HepG2 (cell line): ENCODE measurements at regions not wholly inside any gene's neighbourhood (a gene's known extent, or its start where the extent isn't known, plus 50 kb on each side); places are given as distances from the start of the nearest gene placed in this dataset.

ENCODE experiments used
- ATAC-seq: fragments of 200-7000 bp; cut with Tn5 transposase; 3 replicates; pipeline ENCODE4 v1.9.1; 2020; ENCODE audit warnings: mild to moderate bottlenecking, moderate library complexity
- BruUV-seq: library from RNA; stranded (reverse); fragments of 400-500 nt; replicated peaks from 2 replicates; lab custom pipeline; 2021; lab: Mats Ljungman, UMichigan
- CTCF ChIA-PET: fragments of 300-600 bp; formaldehyde crosslinking; extraction: SDS; loops from one replicate; lab custom pipeline; 2021; ENCODE audit warnings: low total read pairs, inconsistent platforms, low intra/inter-chr PET ratio; lab: Yijun Ruan, JAX
- POLR2A ChIA-PET: fragments of 350-600 bp; sonication (Branson Sonifier 250); formaldehyde crosslinking; loops from one replicate; lab custom pipeline; 2020; ENCODE audit warnings: antibody characterized with exemption, inconsistent platforms; lab: Yijun Ruan, JAX
- DNase-seq: peaks from one replicate; pipeline ENCODE4 v3.0.0-alpha.2; 2015; ENCODE audit warnings: low spot score
- FAIRE-seq: peaks from 3 replicates; lab custom pipeline; 2011; peaks lifted over from hg19 to GRCh38; lab: Jason Lieb, UNC
- H2AFZ ChIP-seq: one replicate; pipeline ENCODE4 v1.6.1; 2011; ENCODE audit warnings: low read length, inconsistent platforms
- H3K27ac ChIP-seq: fragments of 300-600 bp; 3 replicates; pipeline ENCODE4 v1.8.0; 2011; ENCODE audit warnings: mixed run types, mild to moderate bottlenecking, mixed read lengths, low read length, inconsistent platforms; ENCODE audit not compliant: insufficient read depth; ENCODE audit errors: extremely low read length
- H3K27me3 ChIP-seq, 2 experiments: fragments of 200-600 bp in 1 of 2; 2 replicates in 1 of 2; 3 replicates in 1 of 2; pipeline versions ENCODE4 v1.6.0 to v1.8.0; 2011; ENCODE audit warnings: low read length in 2 of 2, mild to moderate bottlenecking in 2 of 2, moderate library complexity in 2 of 2, inconsistent platforms in 1 of 2; ENCODE audit not compliant: insufficient read depth in 2 of 2, control insufficient read depth in 1 of 2
- H3K36me3 ChIP-seq, 2 experiments: fragments of 200-600 bp in 1 of 2; replicated peaks in 1 of 2; 2 replicates in 1 of 2; 3 replicates in 1 of 2; pipeline versions ENCODE4 v1.5.1 to v1.8.0; 2011; ENCODE audit warnings: low read length in 2 of 2, inconsistent platforms in 1 of 2; ENCODE audit not compliant: insufficient read depth in 2 of 2, control insufficient read depth in 1 of 2
- H3K4me1 ChIP-seq: 2 replicates; pipeline ENCODE4 v1.5.1; 2012; ENCODE audit warnings: low read length, inconsistent platforms; ENCODE audit not compliant: insufficient read depth
- H3K4me2 ChIP-seq: 2 replicates; pipeline ENCODE4 v1.6.0; 2011; ENCODE audit warnings: low read depth, low read length, inconsistent platforms
- H3K4me3 ChIP-seq, 3 experiments: fragments of 200-600 bp in 1 of 3; sonication (generic), shearing (Covaris generic) in 1 of 3; replicated peaks in 1 of 3; 2 replicates each; pipeline ENCODE4 v1.5.1; 2011 to 2016; ENCODE audit warnings: low read length in 3 of 3, inconsistent platforms in 2 of 3, low read depth in 2 of 3, mild to moderate bottlenecking in 2 of 3, control low read depth in 1 of 3, mixed read lengths in 1 of 3; ENCODE audit not compliant: insufficient read depth in 1 of 3
- H3K79me2 ChIP-seq: one replicate; pipeline ENCODE4 v1.6.1; 2011; ENCODE audit warnings: low read length, inconsistent platforms; ENCODE audit not compliant: insufficient read depth
- H3K9ac ChIP-seq: 2 replicates; pipeline ENCODE4 v1.6.0; 2011; ENCODE audit warnings: mild to moderate bottlenecking, low read depth, low read length, inconsistent platforms; ENCODE audit not compliant: insufficient read depth
- H3K9me3 ChIP-seq: 2 replicates; pipeline ENCODE4 v1.5.1; 2012; ENCODE audit warnings: mild to moderate bottlenecking, low read length
- H4K20me1 ChIP-seq: 2 replicates; pipeline ENCODE4 v1.6.0; 2011; ENCODE audit warnings: inconsistent platforms, mild to moderate bottlenecking, low read length, moderate library complexity; ENCODE audit not compliant: insufficient read depth
- CENPT ChIP-seq: sonication (generic); formaldehyde crosslinking; IDR thresholded peaks from 2 replicates; pipeline ENCODE4 v1.8.0; 2022; ENCODE audit warnings: low read depth, mild to moderate bottlenecking, moderate library complexity, missing genetic modification reagents
- FIP1L1 ChIP-seq: fragments of 200-400 bp; formaldehyde crosslinking; IDR thresholded peaks from 2 replicates; pipeline ENCODE4 v1.6.1; 2018; ENCODE audit warnings: low read depth, mild to moderate bottlenecking, low read length, moderate library complexity, borderline replicate concordance; ENCODE audit not compliant: insufficient read depth
- LCORL ChIP-seq, 2 experiments: fragments of 450-650 bp in 1 of 2; sonication (generic) in 1 of 2; formaldehyde crosslinking in 1 of 2; IDR thresholded peaks; 2 replicates each; pipeline versions ENCODE4 v1.5.0 to v1.6.1; 2017 to 2020; ENCODE audit warnings: antibody characterized with exemption in 1 of 2, missing genetic modification reagents in 1 of 2
- POLR2A ChIP-seq, 2 experiments: IDR thresholded peaks; 2 replicates each; pipeline ENCODE4 v1.6.1; 2011; ENCODE audit warnings: low read depth in 2 of 2, low read length in 2 of 2, mild to moderate bottlenecking in 1 of 2, moderate library complexity in 1 of 2; ENCODE audit not compliant: insufficient read depth in 1 of 2
- RARG ChIP-seq: sonication (generic); formaldehyde crosslinking; IDR thresholded peaks from 2 replicates; pipeline ENCODE4 v1.4.0; 2020; ENCODE audit warnings: low read depth, mild to moderate bottlenecking, missing genetic modification reagents
- ZNF232 ChIP-seq: sonication (generic); formaldehyde crosslinking; IDR thresholded peaks from 2 replicates; pipeline ENCODE4 v1.4.0; 2020; ENCODE audit warnings: missing genetic modification reagents, borderline replicate concordance
- ZNF549 ChIP-seq: sonication (generic); formaldehyde crosslinking; IDR thresholded peaks from 2 replicates; pipeline ENCODE4 v1.5.0; 2020; ENCODE audit warnings: missing genetic modification reagents
- WGBS: methylation state at CpG from one replicate; pipeline ENCODE4 v1.1.6; 2017; ENCODE audit warnings: low lambda C conversion rate; 5-methylcytosine and 5-hydroxymethylcytosine counted together
- in situ Hi-C: cut with HindIII; loops from 2 replicates; pipeline ENCODE4 v1.10.0; 2017; ENCODE audit warnings: low pct_unique_long_range_greater_than_20kb; ENCODE audit not compliant: extremely low pct_ligation_motif_present
- intact Hi-C: fragments of 100-400 bp; cut with micrococcal nuclease; formaldehyde crosslinking; loops from one replicate; pipeline ENCODE4 v1.10.0; 2022; ENCODE audit not compliant: unreplicated experiment
- TF ChIP-seq, protein P1 (sequence below): sonication (generic); formaldehyde crosslinking; IDR thresholded peaks from 2 replicates; pipeline ENCODE4 v1.4.0; 2020; ENCODE audit warnings: missing genetic modification reagents, borderline replicate concordance
- TF ChIP-seq, protein P2 (sequence below): sonication (generic); formaldehyde crosslinking; IDR thresholded peaks from 2 replicates; pipeline ENCODE4 v1.4.0; 2020; ENCODE audit warnings: low read depth, mild to moderate bottlenecking, missing genetic modification reagents

DNA sequence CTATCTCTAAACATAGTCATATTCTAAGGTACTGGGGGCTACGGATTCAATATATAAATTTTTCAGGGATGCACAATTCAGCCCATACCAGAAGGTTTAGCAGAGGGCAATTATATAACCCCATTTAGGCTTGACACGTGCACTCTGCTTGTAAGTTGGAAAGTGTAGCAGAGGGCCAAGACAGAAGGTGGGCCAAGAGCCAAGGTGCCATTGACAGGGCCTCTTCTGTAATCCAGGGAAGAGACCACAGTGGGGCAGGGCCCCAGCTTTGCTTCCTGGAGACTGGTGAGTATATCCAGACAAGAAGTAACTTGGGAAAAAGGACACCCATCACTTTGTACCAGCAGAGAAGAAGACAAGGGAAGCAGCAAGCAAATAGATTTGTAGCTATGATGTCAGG lies 672.4 kb upstream of the MARCKS start:
- H3K27me3 ChIP-seq: no peaks in the 10 kb centered on the region
- H3K9ac ChIP-seq: no peak overlapping the region
- CTCF ChIA-PET: no interaction called here
- FAIRE-seq: no peak
- POLR2A ChIA-PET: no interaction called here
- ATAC-seq: no peak
- intact Hi-C loops: no loop called here
- no peak for DNase-seq
- no peaks in the 10 kb centered on the region for H4K20me1 ChIP-seq
- H3K4me2 ChIP-seq: no peak overlapping the region
- H3K9me3 ChIP-seq: no peaks in the 10 kb centered on the region
- H3K79me2 ChIP-seq: no peaks in the 10 kb centered on the region
- in situ Hi-C loops: no loop called here
- no peaks in the 10 kb centered on the region for H3K36me3 ChIP-seq
- H3K4me3 ChIP-seq: no peak overlapping the region
- TF ChIP-seq LCORL (IDR thresholded peaks at IDR 0.05) (no peak), LCORL (CRISPR knock-in tag; IDR thresholded peaks at IDR 0.05) (no peak), ZNF232 (CRISPR knock-in tag) (no peak), RARG (CRISPR knock-in tag) (no peak), POLR2A (IDR thresholded peaks at IDR 0.05; ENCODE audit: insufficient read depth in 1 of 2, low read depth in 2 of 2, low read length in 2 of 2) (no peak), CENPT (CRISPR knock-in tag) (no peak), ZNF549 (CRISPR knock-in tag) (no peak), FIP1L1 (no peak)
- TF ChIP-seq, protein P1, sequence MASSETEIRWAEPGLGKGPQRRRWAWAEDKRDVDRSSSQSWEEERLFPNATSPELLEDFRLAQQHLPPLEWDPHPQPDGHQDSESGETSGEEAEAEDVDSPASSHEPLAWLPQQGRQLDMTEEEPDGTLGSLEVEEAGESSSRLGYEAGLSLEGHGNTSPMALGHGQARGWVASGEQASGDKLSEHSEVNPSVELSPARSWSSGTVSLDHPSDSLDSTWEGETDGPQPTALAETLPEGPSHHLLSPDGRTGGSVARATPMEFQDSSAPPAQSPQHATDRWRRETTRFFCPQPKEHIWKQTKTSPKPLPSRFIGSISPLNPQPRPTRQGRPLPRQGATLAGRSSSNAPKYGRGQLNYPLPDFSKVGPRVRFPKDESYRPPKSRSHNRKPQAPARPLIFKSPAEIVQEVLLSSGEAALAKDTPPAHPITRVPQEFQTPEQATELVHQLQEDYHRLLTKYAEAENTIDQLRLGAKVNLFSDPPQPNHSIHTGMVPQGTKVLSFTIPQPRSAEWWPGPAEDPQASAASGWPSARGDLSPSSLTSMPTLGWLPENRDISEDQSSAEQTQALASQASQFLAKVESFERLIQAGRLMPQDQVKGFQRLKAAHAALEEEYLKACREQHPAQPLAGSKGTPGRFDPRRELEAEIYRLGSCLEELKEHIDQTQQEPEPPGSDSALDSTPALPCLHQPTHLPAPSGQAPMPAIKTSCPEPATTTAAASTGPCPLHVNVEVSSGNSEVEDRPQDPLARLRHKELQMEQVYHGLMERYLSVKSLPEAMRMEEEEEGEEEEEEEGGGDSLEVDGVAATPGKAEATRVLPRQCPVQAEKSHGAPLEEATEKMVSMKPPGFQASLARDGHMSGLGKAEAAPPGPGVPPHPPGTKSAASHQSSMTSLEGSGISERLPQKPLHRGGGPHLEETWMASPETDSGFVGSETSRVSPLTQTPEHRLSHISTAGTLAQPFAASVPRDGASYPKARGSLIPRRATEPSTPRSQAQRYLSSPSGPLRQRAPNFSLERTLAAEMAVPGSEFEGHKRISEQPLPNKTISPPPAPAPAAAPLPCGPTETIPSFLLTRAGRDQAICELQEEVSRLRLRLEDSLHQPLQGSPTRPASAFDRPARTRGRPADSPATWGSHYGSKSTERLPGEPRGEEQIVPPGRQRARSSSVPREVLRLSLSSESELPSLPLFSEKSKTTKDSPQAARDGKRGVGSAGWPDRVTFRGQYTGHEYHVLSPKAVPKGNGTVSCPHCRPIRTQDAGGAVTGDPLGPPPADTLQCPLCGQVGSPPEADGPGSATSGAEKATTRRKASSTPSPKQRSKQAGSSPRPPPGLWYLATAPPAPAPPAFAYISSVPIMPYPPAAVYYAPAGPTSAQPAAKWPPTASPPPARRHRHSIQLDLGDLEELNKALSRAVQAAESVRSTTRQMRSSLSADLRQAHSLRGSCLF (CRISPR knock-in tag): no peak
- TF ChIP-seq, protein P2, sequence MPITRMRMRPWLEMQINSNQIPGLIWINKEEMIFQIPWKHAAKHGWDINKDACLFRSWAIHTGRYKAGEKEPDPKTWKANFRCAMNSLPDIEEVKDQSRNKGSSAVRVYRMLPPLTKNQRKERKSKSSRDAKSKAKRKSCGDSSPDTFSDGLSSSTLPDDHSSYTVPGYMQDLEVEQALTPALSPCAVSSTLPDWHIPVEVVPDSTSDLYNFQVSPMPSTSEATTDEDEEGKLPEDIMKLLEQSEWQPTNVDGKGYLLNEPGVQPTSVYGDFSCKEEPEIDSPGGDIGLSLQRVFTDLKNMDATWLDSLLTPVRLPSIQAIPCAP (CRISPR knock-in tag): no peak
- BruUV-seq: no TSS peak
- H2AFZ ChIP-seq: no peak overlapping the region
- no peaks in the 10 kb centered on the region for H3K4me1 ChIP-seq
- WGBS: 8% methylated on average over 2 of the region's 2 CpGs
- H3K27ac ChIP-seq: no peak overlapping the region
